ENCODE measurements at regions not wholly inside any gene's neighbourhood (a gene's known extent, or its start where the extent isn't known, plus 50 kb on each side); places are given as distances from the start of the nearest gene placed in this dataset.

DNA sequence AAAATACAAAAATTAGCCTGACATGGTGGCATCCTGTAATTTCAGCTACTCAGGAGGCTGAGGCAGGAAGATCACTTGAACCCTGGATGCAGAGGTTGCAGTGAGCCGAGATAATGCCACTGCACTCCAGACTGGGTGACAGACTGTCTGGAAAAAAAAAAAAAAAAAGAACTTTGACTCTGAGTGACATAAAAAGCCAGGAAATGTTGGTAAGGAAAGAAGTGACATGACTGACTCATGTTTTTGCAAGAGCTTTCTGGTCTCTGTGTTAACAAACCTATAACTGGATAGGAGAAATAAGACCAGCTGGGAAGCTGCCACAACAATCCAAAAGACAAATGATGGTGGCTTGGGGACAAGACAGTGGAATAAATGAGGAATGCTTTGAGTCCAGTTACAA, 272.1 kb downstream of the HINT1 start:
- DNase-seq = no peak
- no peak for ATAC-seq
- intact Hi-C loops (cut with DNase I) = no loop called here
- no peak overlapping the region for H3K27ac ChIP-seq
- no peaks in the 10 kb centered on the region for H3K4me1 ChIP-seq
- WGBS, 2 donors = 77 to 84% methylated on average over 1 of the region's 1 CpG
- TF ChIP-seq, protein P1, sequence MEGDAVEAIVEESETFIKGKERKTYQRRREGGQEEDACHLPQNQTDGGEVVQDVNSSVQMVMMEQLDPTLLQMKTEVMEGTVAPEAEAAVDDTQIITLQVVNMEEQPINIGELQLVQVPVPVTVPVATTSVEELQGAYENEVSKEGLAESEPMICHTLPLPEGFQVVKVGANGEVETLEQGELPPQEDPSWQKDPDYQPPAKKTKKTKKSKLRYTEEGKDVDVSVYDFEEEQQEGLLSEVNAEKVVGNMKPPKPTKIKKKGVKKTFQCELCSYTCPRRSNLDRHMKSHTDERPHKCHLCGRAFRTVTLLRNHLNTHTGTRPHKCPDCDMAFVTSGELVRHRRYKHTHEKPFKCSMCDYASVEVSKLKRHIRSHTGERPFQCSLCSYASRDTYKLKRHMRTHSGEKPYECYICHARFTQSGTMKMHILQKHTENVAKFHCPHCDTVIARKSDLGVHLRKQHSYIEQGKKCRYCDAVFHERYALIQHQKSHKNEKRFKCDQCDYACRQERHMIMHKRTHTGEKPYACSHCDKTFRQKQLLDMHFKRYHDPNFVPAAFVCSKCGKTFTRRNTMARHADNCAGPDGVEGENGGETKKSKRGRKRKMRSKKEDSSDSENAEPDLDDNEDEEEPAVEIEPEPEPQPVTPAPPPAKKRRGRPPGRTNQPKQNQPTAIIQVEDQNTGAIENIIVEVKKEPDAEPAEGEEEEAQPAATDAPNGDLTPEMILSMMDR (IDR thresholded peaks at IDR 0.05) = no peak
- peaks cover 0 to 17% (median 0%) of the 10 kb centered on the region in 11 donors for H3K9me3 ChIP-seq
- H3K36me3 ChIP-seq = no peaks in the 10 kb centered on the region
- H3K27me3 ChIP-seq = peaks cover 0 to 6% (median 0%) of the 10 kb centered on the region in 7 donors
- H3K4me3 ChIP-seq = no peak overlapping the region

DNA sequence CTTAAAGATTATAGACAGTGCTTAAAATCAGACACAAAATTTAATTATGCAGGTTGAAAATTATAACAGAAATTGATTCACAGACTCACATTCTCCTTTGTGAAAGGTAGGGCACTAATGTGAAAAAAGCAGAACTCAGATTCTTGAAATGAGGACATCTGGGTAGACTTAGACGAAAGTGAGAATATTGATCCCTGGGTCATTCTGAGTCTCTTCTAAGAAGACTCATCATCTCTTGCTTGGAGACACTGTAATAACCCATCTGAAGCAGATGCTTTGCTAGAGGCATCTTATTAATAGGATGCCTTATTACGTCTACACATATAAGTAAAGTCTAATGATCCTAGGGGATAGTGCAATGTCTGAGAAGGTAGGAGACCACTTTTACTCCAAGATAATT, 274.4 kb downstream of the HINT1 start:
- Histone ChIP-seq H3K36me3 (no peaks in the 10 kb centered on the region), H3K4me3 (no peak overlapping the region), H3K9me3 (peaks cover 0 to 12% (median 0%) of the 10 kb centered on the region in 11 donors), H3K27me3 (peaks cover 0 to 6% (median 0%) of the 10 kb centered on the region in 7 donors), H3K27ac (no peak overlapping the region), H3K4me1 (no peaks in the 10 kb centered on the region)
- TF ChIP-seq, protein P1 (IDR thresholded peaks at IDR 0.05) = no peak
- no peak for DNase-seq
- intact Hi-C loops (cut with DNase I) = no loop called here
- no peak for ATAC-seq
- 92 to 99% methylated on average over 2 of the region's 2 CpGs for WGBS, 2 donors

DNA sequence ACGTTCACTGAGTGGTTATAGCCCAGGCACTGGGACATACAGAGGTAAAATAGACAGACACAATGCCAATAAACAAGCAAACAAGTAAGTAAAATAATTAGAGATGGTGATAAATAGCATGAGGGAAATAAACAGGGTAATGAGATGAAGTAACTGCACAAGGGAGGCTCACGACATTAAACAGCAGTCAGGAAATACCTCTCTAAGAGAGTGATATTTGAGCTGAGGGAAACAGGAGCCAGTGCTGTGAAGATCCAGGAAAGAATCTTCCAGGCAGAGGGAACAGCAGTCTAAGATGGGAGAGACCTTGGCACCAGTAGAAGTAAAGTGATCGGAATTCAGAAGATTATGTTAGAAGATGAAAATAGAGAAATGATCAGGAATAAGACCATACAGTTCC, 279.4 kb downstream of the HINT1 start:
- H3K36me3 ChIP-seq = no peaks in the 10 kb centered on the region
- H3K27ac ChIP-seq = no peak overlapping the region
- ATAC-seq = no peak
- TF ChIP-seq, protein P1 (IDR thresholded peaks at IDR 0.05) = no peak
- no peak for DNase-seq
- WGBS, 2 donors = 38 to 44% methylated on average over 3 of the region's 3 CpGs
- intact Hi-C loops (cut with DNase I) = no loop called here
- H3K4me1 ChIP-seq = no peaks in the 10 kb centered on the region
- H3K27me3 ChIP-seq = no peaks in the 10 kb centered on the region
- H3K9me3 ChIP-seq = no peaks in the 10 kb centered on the region
- H3K4me3 ChIP-seq = no peak overlapping the region

DNA sequence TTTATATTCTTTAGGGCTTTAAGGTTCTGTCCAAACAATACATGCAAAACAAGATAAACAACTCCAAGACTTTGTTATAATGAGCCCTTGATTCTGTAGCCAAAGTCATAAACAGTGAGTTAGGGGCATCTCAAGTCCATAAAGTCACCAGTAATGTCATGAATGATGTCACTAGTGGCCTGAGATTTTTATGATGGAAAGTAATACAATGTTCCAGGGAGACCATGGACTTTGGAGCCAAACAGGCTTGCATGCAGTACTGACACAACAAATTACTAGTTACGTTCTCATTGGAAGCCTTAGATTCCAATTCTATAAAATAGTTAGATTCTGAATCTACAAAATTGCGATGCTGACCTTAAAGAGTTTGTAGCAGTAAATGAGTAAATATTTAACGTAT, 280.0 kb downstream of the HINT1 start:
- Histone ChIP-seq H3K4me1 (no peaks in the 10 kb centered on the region), H3K9me3 (no peaks in the 10 kb centered on the region), H3K4me3 (no peak overlapping the region), H3K36me3 (no peaks in the 10 kb centered on the region), H3K27me3 (no peaks in the 10 kb centered on the region), H3K27ac (no peak overlapping the region)
- DNase-seq (no peak), ATAC-seq (no peak)
- intact Hi-C loops (cut with DNase I) = no loop called here
- TF ChIP-seq, protein P1 (IDR thresholded peaks at IDR 0.05) = no peak
- WGBS, 2 donors = 76 to 79% methylated on average over 3 of the region's 3 CpGs

DNA sequence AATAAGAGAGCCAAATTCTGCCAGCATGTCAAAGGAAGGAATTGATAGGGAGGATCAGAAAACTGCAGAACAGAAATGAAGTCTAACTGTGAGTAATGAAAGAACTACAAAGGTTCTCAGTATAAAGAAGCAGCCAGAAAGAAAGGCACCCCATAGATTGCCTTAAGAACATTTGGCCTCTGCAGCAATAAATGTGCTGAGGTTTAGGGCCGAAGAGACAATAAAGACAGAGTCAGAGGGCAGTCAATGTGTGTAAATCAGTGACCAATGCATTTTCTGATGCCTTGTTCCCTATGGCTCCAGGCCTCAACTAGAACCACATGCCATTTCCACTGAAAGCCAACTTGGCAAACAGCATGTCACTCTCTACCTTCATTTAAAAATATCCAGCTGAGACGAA, 281.0 kb downstream of the HINT1 start:
- Histone ChIP-seq H3K27ac (no peak overlapping the region), H3K9me3 (no peaks in the 10 kb centered on the region), H3K36me3 (no peaks in the 10 kb centered on the region), H3K4me1 (no peaks in the 10 kb centered on the region), H3K4me3 (no peak overlapping the region), H3K27me3 (no peaks in the 10 kb centered on the region)
- no peak for ATAC-seq
- WGBS, 2 donors = 72 to 76% methylated on average over 2 of the region's 2 CpGs
- DNase-seq = no peak
- intact Hi-C loops (cut with DNase I) = no loop called here
- TF ChIP-seq, protein P1 (IDR thresholded peaks at IDR 0.05) = no peak

Data from heart right ventricle (tissue), 16 donors.